CD4-positive, alpha-beta memory T cell (primary cell): ENCODE measurements at regions not wholly inside any gene's neighbourhood (a gene's known extent, or its start where the extent isn't known, plus 50 kb on each side); places are given as distances from the start of the nearest gene placed in this dataset.
"Not testable (repeated sequence)": the region's sequence is repeated elsewhere in the genome, so short reads cannot be mapped to it uniquely, and the experiment has no call there.

ENCODE experiments used
- CTCF ChIA-PET: fragments of 350-600 bp; sonication (Branson Sonifier 250); formaldehyde crosslinking; loops from one replicate; lab custom pipeline; 2021; ENCODE audit warnings: inconsistent platforms; ENCODE audit not compliant: partially characterized antibody; lab: Charles Lee
- POLR2A ChIA-PET: fragments of 350-600 bp; sonication (Branson Sonifier 250); formaldehyde crosslinking; loops from one replicate; lab custom pipeline; 2021; ENCODE audit not compliant: partially characterized antibody; lab: Charles Lee
- DNase-seq, 5 donors: peaks; one replicate each; pipeline versions ENCODE4 v3.0.0 to v3.0.0-alpha.2; 2020 to 2022; ENCODE audit warnings: mixed read lengths in 1 of 5
- H3K27ac ChIP-seq: one replicate; pipeline ENCODE4 v1.7.0; 2013; ENCODE audit warnings: low read depth, low read length
- H3K27me3 ChIP-seq: 2 replicates; pipeline ENCODE4 v1.7.0; 2013; ENCODE audit warnings: mild to moderate bottlenecking, low read length, moderate library complexity; ENCODE audit not compliant: insufficient read depth
- H3K36me3 ChIP-seq: 2 replicates; pipeline ENCODE4 v1.7.0; 2013; ENCODE audit warnings: mild to moderate bottlenecking, low read length, moderate library complexity; ENCODE audit not compliant: insufficient read depth
- H3K4me1 ChIP-seq: 2 replicates; pipeline ENCODE4 v1.7.0; 2013; ENCODE audit warnings: mild to moderate bottlenecking, low read length, moderate library complexity; ENCODE audit not compliant: insufficient read depth
- H3K4me3 ChIP-seq, 2 donors: one replicate each; pipeline ENCODE4 v1.7.0; 2013; ENCODE audit warnings: low read length in 2 of 2, mild to moderate bottlenecking in 1 of 2
- H3K9me3 ChIP-seq, 2 donors: one replicate each; pipeline ENCODE4 v1.7.0; 2013; ENCODE audit warnings: low read length in 2 of 2, control low read depth in 1 of 2; ENCODE audit not compliant: control insufficient read depth in 1 of 2
- H3K27ac Mint-ChIP-seq, 7 donors: one replicate each; pipeline ENCODE4 v1.8.0; 2020 to 2021; ENCODE audit warnings: mixed read lengths in 7 of 7, mild to moderate bottlenecking in 6 of 7, inconsistent platforms in 3 of 7, moderate library complexity in 3 of 7
- H3K27me3 Mint-ChIP-seq, 2 donors: one replicate each; pipeline ENCODE4 v1.8.0; 2020 to 2021; ENCODE audit warnings: mixed read lengths in 2 of 2
- H3K36me3 Mint-ChIP-seq, 2 donors: one replicate each; pipeline ENCODE4 v1.8.0; 2020 to 2021; ENCODE audit warnings: mixed read lengths in 2 of 2, inconsistent platforms in 1 of 2, mild to moderate bottlenecking in 1 of 2
- H3K4me1 Mint-ChIP-seq, 4 donors: one replicate each; pipeline ENCODE4 v1.8.0; 2020 to 2021; ENCODE audit warnings: mixed read lengths in 4 of 4, mild to moderate bottlenecking in 1 of 4
- H3K4me3 Mint-ChIP-seq, 8 donors: one replicate each; pipeline ENCODE4 v1.8.0; 2020 to 2021; ENCODE audit warnings: mixed read lengths in 8 of 8, mild to moderate bottlenecking in 7 of 8, moderate library complexity in 6 of 8, inconsistent platforms in 3 of 8
- H3K9me3 Mint-ChIP-seq, 8 donors: one replicate each; pipeline ENCODE4 v1.8.0; 2020 to 2021; ENCODE audit warnings: mixed read lengths in 8 of 8, mild to moderate bottlenecking in 5 of 8, inconsistent platforms in 3 of 8, moderate library complexity in 1 of 8
- intact Hi-C: fragments of 100-400 bp; cut with micrococcal nuclease; formaldehyde crosslinking; loops from one replicate; pipeline ENCODE4 v1.15.1; 2023

DNA sequence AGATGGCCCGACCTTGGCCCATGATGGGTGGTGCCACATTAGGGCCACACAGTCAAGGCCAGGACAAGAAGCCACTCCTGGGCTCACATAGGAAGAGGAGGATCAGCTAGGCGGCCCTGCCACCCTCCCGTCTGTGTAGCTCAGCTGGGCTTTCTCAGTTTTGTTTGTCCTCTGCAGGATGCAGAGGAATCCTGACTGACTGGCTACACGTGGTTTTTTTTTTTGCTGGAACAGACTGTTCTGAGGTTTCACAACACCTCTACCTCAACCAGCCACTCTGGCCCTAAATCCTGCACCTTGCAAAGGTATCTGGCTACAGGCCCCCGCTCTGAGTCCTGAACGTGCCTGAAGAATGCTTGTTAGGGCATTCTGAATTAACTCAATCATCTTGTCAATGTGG lies 88.3 kb upstream of the MSX2 start:
- no peak overlapping the region for H3K27ac Mint-ChIP-seq
- ChIA-PET POLR2A (no interaction called here), CTCF (no interaction called here)
- no peak for DNase-seq
- Histone ChIP-seq H3K9me3 (no peaks in the 10 kb centered on the region), H3K27ac (no peak overlapping the region), H3K27me3 (no peaks in the 10 kb centered on the region), H3K36me3 (no peaks in the 10 kb centered on the region), H3K4me3 (no peak overlapping the region), H3K4me1 (no peaks in the 10 kb centered on the region)
- H3K4me1 Mint-ChIP-seq, result no peaks in the 10 kb centered on the region
- no peak overlapping the region for H3K4me3 Mint-ChIP-seq
- no peaks in the 10 kb centered on the region for H3K27me3 Mint-ChIP-seq
- H3K9me3 Mint-ChIP-seq, result peaks cover 0 to 3% (median 0%) of the 10 kb centered on the region in 8 donors
- no peaks in the 10 kb centered on the region for H3K36me3 Mint-ChIP-seq
- intact Hi-C loops, result no loop called here

GRCh38 chr5:174642816-174643405 lies 81.5 kb upstream of the MSX2 start:
- no peaks in the 10 kb centered on the region for H3K27me3 Mint-ChIP-seq
- intact Hi-C loops, result no loop called here
- POLR2A ChIA-PET, result no interaction called here
- DNase-seq, result no peak
- Histone ChIP-seq H3K27ac (no peak overlapping the region), H3K36me3 (no peaks in the 10 kb centered on the region), H3K27me3 (no peaks in the 10 kb centered on the region), H3K9me3 (no peaks in the 10 kb centered on the region), H3K4me3 (no peak overlapping the region), H3K4me1 (no peaks in the 10 kb centered on the region)
- H3K36me3 Mint-ChIP-seq, result no peaks in the 10 kb centered on the region
- H3K9me3 Mint-ChIP-seq, result peaks cover 0 to 6% (median 3%) of the 10 kb centered on the region in 8 donors
- CTCF ChIA-PET, result no interaction called here
- H3K4me3 Mint-ChIP-seq, result no peak overlapping the region
- no peaks in the 10 kb centered on the region for H3K4me1 Mint-ChIP-seq
- no peak overlapping the region for H3K27ac Mint-ChIP-seq

DNA sequence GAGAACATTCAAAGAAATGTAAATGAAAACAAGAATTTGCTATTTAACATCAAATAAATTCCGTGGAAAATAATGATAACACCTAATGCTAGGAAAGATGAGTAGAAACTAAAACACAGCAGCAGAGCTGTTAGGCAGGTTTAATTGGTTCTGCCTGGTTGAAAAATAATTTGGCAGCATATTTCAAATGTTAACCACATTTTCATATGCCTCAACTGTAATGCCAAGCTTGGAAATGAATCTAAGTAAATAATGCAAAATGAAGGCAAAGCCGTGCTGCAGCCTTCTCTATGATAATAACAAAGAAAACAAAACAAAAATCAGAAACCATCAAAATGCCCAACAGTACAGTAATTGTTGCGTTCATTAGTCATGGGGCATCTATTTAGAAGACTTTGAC lies 79.9 kb upstream of the MSX2 start:
- Mint-ChIP-seq H3K9me3 (peaks cover 0 to 8% (median 4%) of the 10 kb centered on the region in 8 donors), H3K36me3 (no peaks in the 10 kb centered on the region), H3K4me3 (no peak overlapping the region), H3K4me1 (no peaks in the 10 kb centered on the region), H3K27ac (no peak overlapping the region), H3K27me3 (peaks cover 0 to 2% of the 10 kb centered on the region in 2 donors)
- Histone ChIP-seq H3K27ac (no peak overlapping the region), H3K27me3 (no peaks in the 10 kb centered on the region), H3K36me3 (no peaks in the 10 kb centered on the region), H3K9me3 (no peaks in the 10 kb centered on the region), H3K4me3 (no peak overlapping the region), H3K4me1 (no peaks in the 10 kb centered on the region)
- intact Hi-C loops, result no loop called here
- POLR2A ChIA-PET, result no interaction called here
- DNase-seq, result no peak
- CTCF ChIA-PET, result no interaction called here

GRCh38 chr5:174644923-174645322 lies 79.5 kb upstream of the MSX2 start:
- Histone ChIP-seq H3K4me3 (no peak overlapping the region), H3K27ac (no peak overlapping the region), H3K27me3 (no peaks in the 10 kb centered on the region), H3K4me1 (no peaks in the 10 kb centered on the region), H3K9me3 (no peaks in the 10 kb centered on the region), H3K36me3 (no peaks in the 10 kb centered on the region)
- ChIA-PET POLR2A (no interaction called here), CTCF (no interaction called here)
- H3K4me1 Mint-ChIP-seq, result no peaks in the 10 kb centered on the region
- no peak overlapping the region for H3K4me3 Mint-ChIP-seq
- no peak overlapping the region for H3K27ac Mint-ChIP-seq
- peaks cover 0 to 2% of the 10 kb centered on the region in 2 donors for H3K27me3 Mint-ChIP-seq
- peaks cover 0 to 10% (median 4%) of the 10 kb centered on the region in 8 donors for H3K9me3 Mint-ChIP-seq
- intact Hi-C loops, result no loop called here
- no peaks in the 10 kb centered on the region for H3K36me3 Mint-ChIP-seq
- DNase-seq, result no peak

GRCh38 chr5:174645677-174646076 lies 78.7 kb upstream of the MSX2 start:
- H3K36me3 Mint-ChIP-seq, result no peaks in the 10 kb centered on the region
- intact Hi-C loops, result no loop called here
- Histone ChIP-seq H3K9me3 (no peaks in the 10 kb centered on the region), H3K36me3 (no peaks in the 10 kb centered on the region), H3K4me1 (no peaks in the 10 kb centered on the region), H3K4me3 (no peak overlapping the region), H3K27ac (no peak overlapping the region), H3K27me3 (no peaks in the 10 kb centered on the region)
- no peak for DNase-seq
- CTCF ChIA-PET, result no interaction called here
- H3K9me3 Mint-ChIP-seq, result peaks cover 0 to 10% (median 4%) of the 10 kb centered on the region in 8 donors
- H3K27me3 Mint-ChIP-seq, result peaks cover 0 to 2% of the 10 kb centered on the region in 2 donors
- POLR2A ChIA-PET, result no interaction called here
- H3K4me3 Mint-ChIP-seq, result no peak overlapping the region
- no peaks in the 10 kb centered on the region for H3K4me1 Mint-ChIP-seq
- H3K27ac Mint-ChIP-seq, result no peak overlapping the region

DNA sequence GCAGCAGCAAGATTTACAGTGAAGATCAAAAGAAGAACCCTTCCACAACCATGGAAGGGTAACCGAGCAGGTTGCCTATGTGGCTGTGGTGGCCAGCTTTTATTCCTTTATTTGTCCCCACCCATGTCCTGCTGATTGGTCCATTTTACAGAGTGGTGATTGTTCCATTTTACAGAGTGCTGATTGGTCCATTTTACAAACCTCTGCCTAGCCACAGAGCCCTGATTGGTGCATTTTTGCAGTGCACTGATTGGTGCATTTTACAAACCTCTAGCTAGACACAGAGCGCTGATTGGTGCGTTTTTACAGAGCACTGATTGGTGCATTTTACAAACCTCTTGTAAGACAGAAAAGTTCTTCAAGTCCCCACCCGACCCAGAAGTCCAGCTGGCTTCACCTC lies 75.8 kb upstream of the MSX2 start:
- intact Hi-C loops, H3K4me3 Mint-ChIP-seq, H3K27ac Mint-ChIP-seq, H3K36me3 Mint-ChIP-seq, POLR2A ChIA-PET, H3K9me3 ChIP-seq, H3K27me3 Mint-ChIP-seq, H3K4me1 ChIP-seq, H3K27ac ChIP-seq, CTCF ChIA-PET, H3K36me3 ChIP-seq, H3K4me3 ChIP-seq, H3K4me1 Mint-ChIP-seq, H3K27me3 ChIP-seq, DNase-seq: not testable (repeated sequence)
- H3K9me3 Mint-ChIP-seq, result peaks cover 0 to 12% (median 4%) of the 10 kb centered on the region in 8 donors

- no peak for DNase-seq
These were observed 75.0 kb upstream of the MSX2 start for GRCh38 chr5:174649391-174649790.

GRCh38 chr5:174654442-174654841 lies 69.9 kb upstream of the MSX2 start:
- CTCF ChIA-PET, result no interaction called here
- H3K27me3 Mint-ChIP-seq, result peaks cover 4 to 10% of the 10 kb centered on the region in 2 donors
- Histone ChIP-seq H3K9me3 (no peaks in the 10 kb centered on the region), H3K36me3 (no peaks in the 10 kb centered on the region), H3K4me1 (no peaks in the 10 kb centered on the region), H3K27me3 (peaks cover 4% of the 10 kb centered on the region), H3K27ac (no peak overlapping the region), H3K4me3 (no peak overlapping the region)
- no peak for DNase-seq
- intact Hi-C loops, result no loop called here
- POLR2A ChIA-PET, result no interaction called here
- no peaks in the 10 kb centered on the region for H3K36me3 Mint-ChIP-seq
- no peak overlapping the region for H3K4me3 Mint-ChIP-seq
- H3K9me3 Mint-ChIP-seq, result peaks cover 0 to 5% (median 0%) of the 10 kb centered on the region in 8 donors
- H3K4me1 Mint-ChIP-seq, result no peaks in the 10 kb centered on the region
- no peak overlapping the region for H3K27ac Mint-ChIP-seq

More at GRCh38 chr5:174649391-174649790, 75.0 kb upstream of the MSX2 start:
- Histone ChIP-seq H3K9me3 (no peaks in the 10 kb centered on the region), H3K4me3 (no peak overlapping the region), H3K4me1 (no peaks in the 10 kb centered on the region), H3K27ac (no peak overlapping the region), H3K27me3 (peaks cover 4% of the 10 kb centered on the region), H3K36me3 (no peaks in the 10 kb centered on the region)
- Mint-ChIP-seq H3K36me3 (no peaks in the 10 kb centered on the region), H3K9me3 (peaks cover 0 to 12% (median 4%) of the 10 kb centered on the region in 8 donors), H3K27ac (no peak overlapping the region), H3K4me1 (no peaks in the 10 kb centered on the region), H3K27me3 (peaks cover 6% of the 10 kb centered on the region in 2 donors), H3K4me3 (no peak overlapping the region)
- intact Hi-C loops, result no loop called here
- ChIA-PET POLR2A (no interaction called here), CTCF (no interaction called here)
